Natural killer cell (primary cell): ENCODE measurements at regions not wholly inside any gene's neighbourhood (a gene's known extent, or its start where the extent isn't known, plus 50 kb on each side); places are given as distances from the start of the nearest gene placed in this dataset.

ENCODE experiments used
- ATAC-seq, 3 donors: fragments of 150-1000 bp in 2 of 3; fragments of 200-7000 bp in 1 of 3; cut with Tn5 transposase; 1 replicate in 1 of 3; 2 replicates in 2 of 3; pipeline ENCODE4 v1.10.0; 2021; ENCODE audit warnings: mild to moderate bottlenecking in 2 of 3, moderate library complexity in 2 of 3
- DNase-seq, 2 donors: peaks; one replicate each; pipeline versions ENCODE4 v3.0.0 to v3.0.0-alpha.2; 2013 to 2021; ENCODE audit warnings: mixed read lengths in 1 of 2
- H3K27ac ChIP-seq: one replicate; pipeline ENCODE4 v1.5.1; 2013; ENCODE audit warnings: mild to moderate bottlenecking, low read length
- H3K27me3 ChIP-seq: one replicate; pipeline ENCODE4 v1.6.1; 2013; ENCODE audit warnings: low read length; ENCODE audit not compliant: control insufficient read depth, insufficient read depth
- H3K36me3 ChIP-seq: one replicate; pipeline ENCODE4 v1.6.1; 2013; ENCODE audit warnings: low read length; ENCODE audit not compliant: control insufficient read depth, insufficient read depth
- H3K4me1 ChIP-seq: one replicate; pipeline ENCODE4 v1.6.1; 2013; ENCODE audit warnings: low read length; ENCODE audit not compliant: control insufficient read depth, insufficient read depth
- H3K4me3 ChIP-seq: one replicate; pipeline ENCODE4 v1.5.1; 2013; ENCODE audit warnings: low read length
- H3K9me3 ChIP-seq: one replicate; pipeline ENCODE4 v1.6.1; 2013; ENCODE audit warnings: low read length; ENCODE audit not compliant: control insufficient read depth, insufficient read depth
- H3K27ac Mint-ChIP-seq, 2 donors: one replicate each; pipeline ENCODE4 v1.8.0; 2022; ENCODE audit warnings: mild to moderate bottlenecking in 2 of 2, mixed read lengths in 2 of 2, moderate library complexity in 1 of 2
- H3K27me3 Mint-ChIP-seq, 2 donors: one replicate each; pipeline ENCODE4 v1.8.0; 2022; ENCODE audit warnings: low read depth in 2 of 2, mixed read lengths in 2 of 2
- H3K36me3 Mint-ChIP-seq: one replicate; pipeline ENCODE4 v1.8.0; 2022; ENCODE audit warnings: mixed read lengths
- H3K4me1 Mint-ChIP-seq, 2 donors: one replicate each; pipeline ENCODE4 v1.8.0; 2022; ENCODE audit warnings: mixed read lengths in 2 of 2
- H3K4me3 Mint-ChIP-seq: one replicate; pipeline ENCODE4 v1.8.0; 2022; ENCODE audit warnings: mild to moderate bottlenecking, moderate library complexity, mixed read lengths
- H3K9me3 Mint-ChIP-seq, 2 donors: one replicate each; pipeline ENCODE4 v1.8.0; 2022; ENCODE audit warnings: mixed read lengths in 2 of 2
- CTCF ChIP-seq: fragments of 200-600 bp; IDR thresholded peaks from one replicate; pipeline ENCODE4 v1.8.0; 2022; ENCODE audit warnings: antibody characterized with exemption
- WGBS: methylation state at CpG from one replicate; pipeline ENCODE4 v1.1.7; 2013; ENCODE audit warnings: missing lambda C conversion rate; ENCODE audit not compliant: insufficient coverage; 5-methylcytosine and 5-hydroxymethylcytosine counted together
- intact Hi-C: fragments of 100-400 bp; cut with micrococcal nuclease; formaldehyde crosslinking; loops from one replicate; pipeline ENCODE4 v1.14.2; 2022

GRCh38 chr2:24435391-24436316 lies 55.4 kb upstream of the NCOA1 start:
- TF ChIP-seq CTCF, result no peak

DNA sequence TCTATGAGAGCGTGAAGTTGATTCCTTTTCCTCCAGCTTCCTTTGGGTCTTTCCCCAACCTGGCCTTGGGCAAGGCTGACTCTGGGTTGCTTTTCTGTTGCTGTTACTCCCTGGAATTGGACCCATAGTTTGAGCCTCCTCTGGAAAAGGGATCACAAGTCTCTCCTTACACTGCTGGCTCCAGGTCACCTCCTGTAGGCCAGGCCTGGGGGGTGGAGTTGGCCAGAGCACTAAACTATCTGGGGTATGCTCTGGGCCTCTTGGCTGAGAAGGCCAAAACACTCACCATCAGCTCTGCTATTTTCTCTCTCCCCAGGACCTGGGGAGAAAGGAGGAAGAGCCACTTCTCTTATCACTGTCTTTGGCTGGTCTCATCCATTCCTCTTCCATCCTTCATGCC lies 56.5 kb upstream of the NCOA1 start:
- Mint-ChIP-seq H3K4me3 (no peak overlapping the region), H3K27ac (no peak overlapping the region), H3K36me3 (no peaks in the 10 kb centered on the region), H3K27me3 (no peaks in the 10 kb centered on the region), H3K4me1 (no peaks in the 10 kb centered on the region), H3K9me3 (no peaks in the 10 kb centered on the region)
- Histone ChIP-seq H3K4me3 (no peak overlapping the region), H3K36me3 (no peaks in the 10 kb centered on the region), H3K27me3 (no peaks in the 10 kb centered on the region), H3K27ac (no peak overlapping the region), H3K4me1 (no peaks in the 10 kb centered on the region), H3K9me3 (no peaks in the 10 kb centered on the region)
- TF ChIP-seq CTCF, result no peak
- intact Hi-C loops, result no loop called here
- 100% methylated on average over 1 of the region's 1 CpG for WGBS
- ATAC-seq (no peak), DNase-seq (no peak)

More at GRCh38 chr2:24435391-24436316, 55.4 kb upstream of the NCOA1 start:
- no peak for DNase-seq
- H3K4me3 ChIP-seq, result no peak overlapping the region
- intact Hi-C loops, result no loop called here
- Mint-ChIP-seq H3K9me3 (no peaks in the 10 kb centered on the region), H3K36me3 (no peaks in the 10 kb centered on the region), H3K27me3 (no peaks in the 10 kb centered on the region), H3K27ac (no peak overlapping the region), H3K4me3 (no peak overlapping the region), H3K4me1 (no peaks in the 10 kb centered on the region)
- H3K27ac ChIP-seq, result no peak overlapping the region
- 80% methylated on average over 13 of the region's 13 CpGs for WGBS
- no peaks in the 10 kb centered on the region for H3K9me3 ChIP-seq
- H3K36me3 ChIP-seq, result no peaks in the 10 kb centered on the region
- H3K27me3 ChIP-seq, result no peaks in the 10 kb centered on the region
- H3K4me1 ChIP-seq, result no peaks in the 10 kb centered on the region
- ATAC-seq, result no peak

GRCh38 chr2:24432735-24433134 lies 58.3 kb upstream of the NCOA1 start:
- Histone ChIP-seq H3K4me1 (no peaks in the 10 kb centered on the region), H3K27ac (no peak overlapping the region), H3K9me3 (no peaks in the 10 kb centered on the region), H3K36me3 (no peaks in the 10 kb centered on the region), H3K27me3 (no peaks in the 10 kb centered on the region), H3K4me3 (no peak overlapping the region)
- WGBS, result 87% methylated on average over 3 of the region's 3 CpGs
- Mint-ChIP-seq H3K36me3 (no peaks in the 10 kb centered on the region), H3K27ac (no peak overlapping the region), H3K4me3 (no peak overlapping the region), H3K9me3 (no peaks in the 10 kb centered on the region), H3K4me1 (no peaks in the 10 kb centered on the region), H3K27me3 (no peaks in the 10 kb centered on the region)
- ATAC-seq (no peak), DNase-seq (no peak)
- intact Hi-C loops, result no loop called here
- TF ChIP-seq CTCF, result no peak

DNA sequence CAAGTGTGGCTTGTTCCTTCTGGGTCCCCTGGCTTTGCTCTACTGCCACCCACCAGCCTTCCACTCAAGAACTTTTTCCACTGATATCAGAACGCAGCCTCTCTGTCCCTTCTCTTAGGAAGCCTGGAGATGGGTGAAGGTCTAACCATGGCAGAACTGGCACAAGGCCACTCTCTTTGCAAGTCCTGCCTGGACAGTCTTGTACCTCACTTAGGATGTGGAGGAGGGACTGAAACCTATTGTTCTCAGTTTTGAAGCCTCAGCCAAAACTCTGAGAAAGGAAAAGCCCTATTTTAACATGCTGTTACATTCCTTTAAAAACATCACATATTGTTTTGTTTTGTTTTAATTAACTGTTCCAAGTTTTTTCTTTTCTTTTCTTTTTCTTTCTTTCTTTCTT lies 58.9 kb upstream of the NCOA1 start:
- Histone ChIP-seq H3K4me3 (no peak overlapping the region), H3K27ac (no peak overlapping the region), H3K9me3 (no peaks in the 10 kb centered on the region), H3K4me1 (no peaks in the 10 kb centered on the region), H3K27me3 (no peaks in the 10 kb centered on the region), H3K36me3 (no peaks in the 10 kb centered on the region)
- H3K9me3 Mint-ChIP-seq, result no peaks in the 10 kb centered on the region
- H3K4me3 Mint-ChIP-seq, result no peak overlapping the region
- no peak overlapping the region for H3K27ac Mint-ChIP-seq
- intact Hi-C loops, result no loop called here
- WGBS, result no CpG with 5 or more reads among the region's 1 CpG
- DNase-seq (no peak), ATAC-seq (no peak)
- no peaks in the 10 kb centered on the region for H3K4me1 Mint-ChIP-seq
- H3K27me3 Mint-ChIP-seq, result no peaks in the 10 kb centered on the region
- no peaks in the 10 kb centered on the region for H3K36me3 Mint-ChIP-seq
- TF ChIP-seq CTCF, result no peak
